ENCODE measurements at regions not wholly inside any gene's neighbourhood (a gene's known extent, or its start where the extent isn't known, plus 50 kb on each side); places are given as distances from the start of the nearest gene placed in this dataset.
"Not testable (repeated sequence)": the region's sequence is repeated elsewhere in the genome, so short reads cannot be mapped to it uniquely, and the experiment has no call there.

GRCh38 chr13:18993884-18994660 is 187.6 kb downstream of the TUBA3C start:
- DNase-seq, result no peak

- DNase-seq, result no peak
These were observed 188.8 kb downstream of the TUBA3C start for GRCh38 chr13:18992791-18993190.

GRCh38 chr13:18991060-18991459 is 190.6 kb downstream of the TUBA3C start:
- DNase-seq, result no peak

GRCh38 chr13:18978447-18978846 is 203.2 kb downstream of the TUBA3C start:
- no peak for DNase-seq

GRCh38 chr13:18977857-18978256 is 203.8 kb downstream of the TUBA3C start:
- DNase-seq, result no peak

- no peak for DNase-seq
These were observed 209.9 kb downstream of the TUBA3C start for GRCh38 chr13:18971576-18972219.

GRCh38 chr13:18965347-18965855 is 216.2 kb downstream of the TUBA3C start:
- no peak for DNase-seq

GRCh38 chr13:18964942-18965341 is 216.7 kb downstream of the TUBA3C start:
- no peak for DNase-seq

- DNase-seq, result not testable (repeated sequence)
These were observed 217.9 kb downstream of the TUBA3C start for GRCh38 chr13:18963684-18964083.

- no peak for DNase-seq
These were observed 219.4 kb downstream of the TUBA3C start for GRCh38 chr13:18962168-18962734.

GRCh38 chr13:18961383-18962117 is 220.1 kb downstream of the TUBA3C start:
- DNase-seq, result no peak

GRCh38 chr13:18960637-18961227 is 220.9 kb downstream of the TUBA3C start:
- no peak for DNase-seq

- DNase-seq, result no peak
These were observed 221.6 kb downstream of the TUBA3C start for GRCh38 chr13:18959996-18960395.

- DNase-seq, result no peak
These were observed 222.4 kb downstream of the TUBA3C start for GRCh38 chr13:18959229-18959628.

- no peak for DNase-seq
These were observed 225.0 kb downstream of the TUBA3C start for GRCh38 chr13:18956473-18957078.

- DNase-seq, result no peak
These were observed 227.4 kb downstream of the TUBA3C start for GRCh38 chr13:18954254-18954653.

GRCh38 chr13:18953139-18953930 is 228.3 kb downstream of the TUBA3C start:
- no peak for DNase-seq

GRCh38 chr13:18952225-18953016 is 229.2 kb downstream of the TUBA3C start:
- DNase-seq, result no peak

GRCh38 chr13:18951412-18951811 is 230.2 kb downstream of the TUBA3C start:
- no peak for DNase-seq

Data from amygdala (tissue), 56 donors.